ENCODE measurements at regions not wholly inside any gene's neighbourhood (a gene's known extent, or its start where the extent isn't known, plus 50 kb on each side); places are given as distances from the start of the nearest gene placed in this dataset.

GRCh38 chr4:123747016-123747415 is 350.4 kb downstream of the SPRY1 start:
- no peak for DNase-seq (ENCODE audit: low spot score)

GRCh38 chr4:123748806-123749205 is 352.2 kb downstream of the SPRY1 start:
- no peak for DNase-seq (ENCODE audit: low spot score)

- no peak for DNase-seq (ENCODE audit: low spot score)
Measured at GRCh38 chr4:123749383-123749782, 352.8 kb downstream of the SPRY1 start.

GRCh38 chr4:123750044-123750443 is 353.4 kb downstream of the SPRY1 start:
- no peak for DNase-seq (ENCODE audit: low spot score)

- DNase-seq (ENCODE audit: low spot score), result no peak
Measured at GRCh38 chr4:123755655-123756054, 359.1 kb downstream of the SPRY1 start.

GRCh38 chr4:123767806-123768205 is 371.2 kb downstream of the SPRY1 start:
- no peak for DNase-seq (ENCODE audit: low spot score)

- no peak for DNase-seq (ENCODE audit: low spot score)
Measured at GRCh38 chr4:123770884-123771283, 374.3 kb downstream of the SPRY1 start.

GRCh38 chr4:123776267-123776666 is 379.7 kb downstream of the SPRY1 start:
- no peak for DNase-seq (ENCODE audit: low spot score)

- no peak for DNase-seq (ENCODE audit: low spot score)
Measured at GRCh38 chr4:123777373-123777772, 380.8 kb downstream of the SPRY1 start.

GRCh38 chr4:123783151-123783790 is 386.7 kb downstream of the SPRY1 start:
- DNase-seq (ENCODE audit: low spot score), result no peak

GRCh38 chr4:123783921-123784320 is 387.3 kb downstream of the SPRY1 start:
- no peak for DNase-seq (ENCODE audit: low spot score)

GRCh38 chr4:123784626-123785025 is 388.0 kb downstream of the SPRY1 start:
- DNase-seq (ENCODE audit: low spot score), result no peak

- DNase-seq (ENCODE audit: low spot score), result peak; percentile 70
Measured at GRCh38 chr4:123785538-123785937, 388.9 kb downstream of the SPRY1 start.

GRCh38 chr4:123786163-123786915 is 389.7 kb downstream of the SPRY1 start:
- DNase-seq (ENCODE audit: low spot score), result no peak

GRCh38 chr4:123786920-123787319 is 390.3 kb downstream of the SPRY1 start:
- no peak for DNase-seq (ENCODE audit: low spot score)

GRCh38 chr4:123787512-123788080 is 391.0 kb downstream of the SPRY1 start:
- no peak for DNase-seq (ENCODE audit: low spot score)

GRCh38 chr4:123788577-123788976 is 392.0 kb downstream of the SPRY1 start:
- peak; percentile 13 for DNase-seq (ENCODE audit: low spot score)

- DNase-seq (ENCODE audit: low spot score), result no peak
Measured at GRCh38 chr4:123790681-123791080, 394.1 kb downstream of the SPRY1 start.

GRCh38 chr4:123802082-123802645 is 405.6 kb downstream of the SPRY1 start:
- DNase-seq (ENCODE audit: low spot score), result no peak

- DNase-seq (ENCODE audit: low spot score), result no peak
Measured at GRCh38 chr4:123802933-123803332, 406.3 kb downstream of the SPRY1 start.

- no peak for DNase-seq (ENCODE audit: low spot score)
Measured at GRCh38 chr4:123804196-123804721, 407.7 kb downstream of the SPRY1 start.

GRCh38 chr4:123806056-123806455 is 409.5 kb downstream of the SPRY1 start:
- no peak for DNase-seq (ENCODE audit: low spot score)

GRCh38 chr4:123807187-123807586 is 410.6 kb downstream of the SPRY1 start:
- no peak for DNase-seq (ENCODE audit: low spot score)

All from AG08396 (cell line).